ENCODE measurements at regions not wholly inside any gene's neighbourhood (a gene's known extent, or its start where the extent isn't known, plus 50 kb on each side); places are given as distances from the start of the nearest gene placed in this dataset.
"Not testable (repeated sequence)": the region's sequence is repeated elsewhere in the genome, so short reads cannot be mapped to it uniquely, and the experiment has no call there.

DNA sequence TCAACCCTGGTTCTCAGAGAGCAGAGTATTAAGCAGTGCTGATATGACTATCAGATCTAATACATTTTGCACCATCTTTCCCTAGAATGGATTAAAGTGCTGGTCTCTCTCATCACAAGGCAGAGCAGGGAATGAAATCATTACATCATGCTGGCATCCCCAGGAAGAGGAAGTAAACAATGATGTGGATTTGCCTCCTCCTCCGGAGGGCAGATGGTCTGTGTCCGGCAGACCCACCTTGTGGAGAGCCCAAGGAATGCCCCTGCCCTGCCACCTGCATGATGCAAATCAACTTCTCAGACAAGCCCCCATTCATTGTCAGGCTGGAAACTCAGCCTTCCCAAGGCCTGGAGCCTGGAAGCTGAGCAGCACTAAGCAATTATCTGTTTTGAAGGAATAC, 1149.1 kb downstream of the VRK1 start:
- DNase-seq (ENCODE audit: low read depth) = no peak

DNA sequence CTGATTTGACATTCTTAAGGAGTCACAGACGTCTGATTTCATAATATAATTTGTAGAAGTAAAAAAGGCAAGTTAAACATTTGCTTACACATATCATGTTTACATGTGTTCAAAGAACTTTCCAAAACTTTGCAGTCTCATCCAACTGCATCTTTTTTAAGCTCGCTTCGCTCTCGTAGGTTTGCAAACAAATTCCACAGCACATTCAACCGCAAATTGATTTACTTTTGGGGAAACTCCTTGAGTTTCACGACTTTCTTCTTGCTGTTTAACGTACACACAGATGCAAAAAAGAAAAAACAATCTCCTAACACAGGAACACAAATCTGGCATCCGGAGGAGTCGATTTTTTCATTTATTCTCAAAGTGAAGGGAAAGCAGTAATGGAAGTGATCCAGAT, 1149.5 kb downstream of the VRK1 start:
- no peak for DNase-seq (ENCODE audit: low read depth)

DNA sequence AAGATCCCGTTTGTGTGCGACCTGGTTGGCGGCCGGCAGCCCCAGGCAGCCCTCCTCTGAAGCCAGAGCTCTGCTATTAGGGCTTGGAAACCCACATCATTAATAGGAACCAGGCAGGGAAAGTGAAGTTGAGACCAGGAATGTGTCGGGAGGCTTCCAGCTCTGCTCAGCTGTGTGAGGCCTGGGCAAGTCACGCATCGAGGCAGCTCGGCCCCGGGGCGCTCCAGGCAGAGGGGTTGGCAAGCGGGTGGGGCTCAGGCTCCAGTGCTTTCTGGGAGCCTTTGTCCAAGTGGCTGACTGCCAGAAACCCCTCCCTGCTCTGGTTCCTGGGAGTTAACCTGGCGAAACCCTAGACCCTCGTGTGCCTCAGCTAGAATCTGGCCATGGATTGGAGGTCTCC, 1151.7 kb downstream of the VRK1 start:
- no peak for DNase-seq (ENCODE audit: low read depth)

- DNase-seq (ENCODE audit: low read depth) = no peak
Observed at GRCh38 chr14:97956581-97957340, 1159.6 kb downstream of the VRK1 start.

GRCh38 chr14:97959251-97959650, 1162.1 kb downstream of the VRK1 start:
- DNase-seq (ENCODE audit: low read depth) = no peak

- no peak for DNase-seq (ENCODE audit: low read depth)
Observed at GRCh38 chr14:97960436-97960835, 1163.3 kb downstream of the VRK1 start.

- no peak for DNase-seq (ENCODE audit: low read depth)
Observed at GRCh38 chr14:97970222-97970621, 1173.0 kb downstream of the VRK1 start.

GRCh38 chr14:97975216-97975615, 1178.0 kb downstream of the VRK1 start:
- DNase-seq (ENCODE audit: low read depth) = no peak

- DNase-seq (ENCODE audit: low read depth) = no peak
Observed at GRCh38 chr14:97975962-97976361, 1178.8 kb downstream of the VRK1 start.

DNA sequence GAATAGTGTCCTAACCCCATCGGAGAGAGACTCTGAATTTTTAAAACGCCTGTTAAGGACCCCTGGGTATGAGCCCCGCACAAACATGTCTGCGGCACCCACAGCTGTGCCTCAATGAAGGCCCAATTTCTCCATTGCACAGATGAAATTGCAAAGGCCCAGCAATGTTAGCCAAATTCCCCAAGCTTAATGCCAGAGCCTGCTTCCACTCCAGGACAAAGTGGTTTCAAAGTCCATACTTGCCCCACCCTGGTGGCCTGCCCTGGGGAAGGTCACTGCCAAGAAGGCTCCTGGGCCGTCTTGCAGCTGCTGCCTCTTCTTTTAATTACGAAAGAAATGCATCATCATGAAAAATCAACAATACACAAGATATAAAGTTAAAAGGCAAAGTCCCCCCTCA, 1179.7 kb downstream of the VRK1 start:
- DNase-seq (ENCODE audit: low read depth) = no peak

- no peak for DNase-seq (ENCODE audit: low read depth)
Observed at GRCh38 chr14:97977651-97978261, 1180.6 kb downstream of the VRK1 start.

GRCh38 chr14:97978341-97978740, 1181.2 kb downstream of the VRK1 start:
- DNase-seq (ENCODE audit: low read depth) = no peak

DNA sequence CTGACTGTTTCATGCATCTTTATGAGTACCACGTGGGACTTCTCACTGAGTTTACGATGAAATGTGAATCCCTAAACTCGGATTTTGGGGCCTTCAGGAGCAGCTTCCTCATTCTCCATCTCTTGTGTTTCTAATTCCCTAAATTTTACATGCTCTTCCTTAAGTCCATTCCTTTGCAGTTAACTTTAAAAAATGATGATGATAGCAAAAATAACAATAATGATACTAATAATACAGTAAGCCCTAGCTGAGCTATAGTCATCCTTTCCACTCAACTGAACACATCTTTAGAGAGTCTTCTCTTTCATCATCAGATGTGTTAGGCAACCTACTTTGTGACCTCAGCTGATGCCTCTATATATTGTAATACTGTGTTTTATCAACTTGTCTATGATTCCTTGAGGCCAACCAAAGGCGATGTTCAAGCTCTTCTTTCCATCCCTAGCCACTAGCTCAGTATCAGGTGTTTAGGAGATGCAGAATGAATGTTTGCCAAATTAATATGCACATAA, 1196.4 kb downstream of the VRK1 start:
- DNase-seq (ENCODE audit: low read depth) = no peak

DNA sequence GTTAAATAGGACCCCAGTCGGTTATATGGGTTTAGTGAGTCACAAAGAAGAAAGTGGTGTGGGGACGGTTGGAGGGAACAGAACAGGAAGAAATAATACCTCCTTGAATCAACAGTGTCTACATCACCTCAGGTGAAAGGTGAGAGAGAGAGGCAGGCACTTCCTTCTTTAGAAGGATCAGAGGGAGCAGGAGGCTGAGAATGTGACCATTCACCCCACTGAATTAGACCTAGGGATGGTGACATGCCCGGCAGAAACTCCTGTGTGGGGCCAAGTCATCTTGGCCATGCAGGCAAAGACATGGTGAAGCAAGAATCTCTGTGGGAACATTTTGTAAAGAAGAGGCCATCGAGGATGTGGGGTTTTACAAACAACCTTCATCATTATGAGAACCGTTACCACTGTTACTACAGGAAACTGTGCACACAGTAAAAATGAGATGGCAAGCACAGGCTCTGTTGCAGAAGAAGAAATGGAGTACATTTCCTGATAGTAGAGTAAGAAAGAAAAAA, 1196.9 kb downstream of the VRK1 start:
- DNase-seq (ENCODE audit: low read depth) = no peak

DNA sequence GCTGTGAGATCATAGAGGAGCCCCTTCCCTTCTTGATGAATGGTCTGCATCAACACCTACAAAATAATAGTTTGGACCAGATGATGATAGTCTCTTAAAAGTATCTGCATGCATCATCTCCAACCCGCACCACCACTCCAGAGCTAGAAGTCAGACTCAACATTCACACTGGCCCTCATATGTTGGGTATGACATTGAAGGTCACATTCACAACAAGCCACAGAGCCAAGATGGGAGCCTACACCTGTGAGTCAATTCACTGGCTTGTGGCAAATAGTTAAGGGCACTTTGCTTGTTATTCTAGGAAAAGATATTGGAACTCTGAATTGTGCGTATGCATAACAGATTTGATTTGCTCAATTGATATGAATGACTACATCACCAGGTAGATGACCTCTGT, 1197.9 kb downstream of the VRK1 start:
- DNase-seq (ENCODE audit: low read depth) = no peak

DNA sequence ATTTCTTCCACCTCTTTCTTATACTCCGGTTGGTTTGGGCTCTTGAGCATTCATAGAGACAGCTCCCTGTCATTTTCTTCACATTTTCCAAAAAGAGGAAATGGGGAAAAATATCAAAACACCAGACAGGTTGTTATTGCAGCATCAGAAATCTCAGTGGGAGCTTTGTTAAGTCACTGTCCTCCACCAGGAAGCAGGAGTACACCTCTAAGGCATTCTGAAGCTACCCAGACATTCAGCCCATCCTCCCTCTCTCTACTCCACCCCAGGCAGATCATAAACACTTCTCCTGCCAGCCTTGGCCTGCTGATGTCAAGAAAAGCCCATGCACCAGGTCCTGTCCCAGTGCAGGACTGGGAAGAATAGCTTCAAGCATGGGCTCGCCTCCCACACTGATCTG, 1198.3 kb downstream of the VRK1 start:
- no peak for DNase-seq (ENCODE audit: low read depth)

DNA sequence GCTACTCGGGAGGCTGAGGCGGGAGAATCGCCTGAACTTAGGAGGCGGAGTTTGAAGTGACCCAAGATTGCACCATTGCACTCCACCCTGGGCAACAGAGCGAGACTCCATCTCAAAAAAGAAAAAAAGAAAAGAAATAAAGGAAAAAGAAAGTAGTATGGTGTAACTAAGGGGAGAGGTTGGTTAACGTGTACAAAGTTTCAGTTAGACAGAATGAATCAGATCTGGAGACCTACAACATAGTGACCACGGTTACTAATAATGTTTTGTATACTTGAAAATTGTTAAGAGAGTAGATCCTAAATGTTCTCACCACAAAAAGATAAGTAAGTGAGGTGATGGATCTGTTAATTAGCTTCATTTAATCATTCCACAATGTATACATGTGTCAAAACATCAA, 1208.8 kb downstream of the VRK1 start:
- DNase-seq (ENCODE audit: low read depth) = no peak

- DNase-seq (ENCODE audit: low read depth) = no peak
Observed at GRCh38 chr14:98008381-98009113, 1211.4 kb downstream of the VRK1 start.

DNA sequence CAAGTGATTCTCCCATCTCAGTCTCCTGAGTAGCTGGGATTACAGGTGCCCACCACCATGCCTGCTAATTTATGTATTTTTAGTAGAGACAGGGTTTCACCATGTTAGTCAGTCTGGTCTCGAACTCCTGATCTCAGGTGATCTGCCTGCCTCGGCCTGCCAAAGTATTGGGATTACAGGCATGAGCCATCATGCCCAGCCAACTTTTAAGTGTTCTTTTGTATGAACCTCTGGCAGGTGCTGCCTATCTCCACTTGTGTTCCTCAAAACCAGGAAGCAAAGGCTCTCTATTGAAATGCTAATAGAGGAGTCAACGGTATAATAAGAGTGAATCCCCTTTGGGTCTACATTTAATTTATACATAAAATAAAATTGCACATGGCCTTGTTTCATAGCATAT, 1212.0 kb downstream of the VRK1 start:
- not testable (repeated sequence) for DNase-seq (ENCODE audit: low read depth)

- DNase-seq (ENCODE audit: low read depth) = no peak
Observed at GRCh38 chr14:98010784-98011183, 1213.6 kb downstream of the VRK1 start.

- DNase-seq (ENCODE audit: low read depth) = no peak
Observed at GRCh38 chr14:98014851-98015615, 1217.9 kb downstream of the VRK1 start.

DNA sequence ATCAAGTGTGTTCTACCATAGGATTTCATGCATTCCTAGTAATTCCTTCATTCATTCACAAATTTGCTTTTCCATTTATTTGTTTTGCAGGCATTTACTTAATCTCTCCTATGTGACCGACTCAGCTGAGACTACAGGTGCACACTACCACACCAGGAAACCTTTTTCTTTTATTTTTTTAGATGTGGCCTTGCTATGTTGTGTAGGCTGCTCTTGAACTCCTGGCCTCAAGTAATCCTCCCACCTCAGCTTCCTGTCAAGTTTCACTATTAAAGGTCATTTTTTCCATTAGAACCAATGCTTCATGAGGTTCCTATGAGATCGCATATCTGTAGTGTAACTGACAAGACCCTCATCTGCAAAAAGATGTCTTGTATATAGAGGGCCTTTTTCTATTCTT, 1218.7 kb downstream of the VRK1 start:
- no peak for DNase-seq (ENCODE audit: low read depth)
